ENCODE measurements at regions not wholly inside any gene's neighbourhood (a gene's known extent, or its start where the extent isn't known, plus 50 kb on each side); places are given as distances from the start of the nearest gene placed in this dataset.

- H3K36me3 ChIP-seq = no peaks in the 10 kb centered on the region
- TF ChIP-seq, protein P1, sequence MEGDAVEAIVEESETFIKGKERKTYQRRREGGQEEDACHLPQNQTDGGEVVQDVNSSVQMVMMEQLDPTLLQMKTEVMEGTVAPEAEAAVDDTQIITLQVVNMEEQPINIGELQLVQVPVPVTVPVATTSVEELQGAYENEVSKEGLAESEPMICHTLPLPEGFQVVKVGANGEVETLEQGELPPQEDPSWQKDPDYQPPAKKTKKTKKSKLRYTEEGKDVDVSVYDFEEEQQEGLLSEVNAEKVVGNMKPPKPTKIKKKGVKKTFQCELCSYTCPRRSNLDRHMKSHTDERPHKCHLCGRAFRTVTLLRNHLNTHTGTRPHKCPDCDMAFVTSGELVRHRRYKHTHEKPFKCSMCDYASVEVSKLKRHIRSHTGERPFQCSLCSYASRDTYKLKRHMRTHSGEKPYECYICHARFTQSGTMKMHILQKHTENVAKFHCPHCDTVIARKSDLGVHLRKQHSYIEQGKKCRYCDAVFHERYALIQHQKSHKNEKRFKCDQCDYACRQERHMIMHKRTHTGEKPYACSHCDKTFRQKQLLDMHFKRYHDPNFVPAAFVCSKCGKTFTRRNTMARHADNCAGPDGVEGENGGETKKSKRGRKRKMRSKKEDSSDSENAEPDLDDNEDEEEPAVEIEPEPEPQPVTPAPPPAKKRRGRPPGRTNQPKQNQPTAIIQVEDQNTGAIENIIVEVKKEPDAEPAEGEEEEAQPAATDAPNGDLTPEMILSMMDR (IDR thresholded peaks at IDR 0.05) = no peak
- no peaks in the 10 kb centered on the region for H3K9me3 ChIP-seq
- DNase-seq (no peak), ATAC-seq (no peak)
- H3K4me1 ChIP-seq = no peaks in the 10 kb centered on the region
- intact Hi-C loops (cut with DNase I) = no loop called here
- no peaks in the 10 kb centered on the region for H3K27me3 ChIP-seq
- no peak overlapping the region for H3K27ac ChIP-seq
- no peak overlapping the region for H3K4me3 ChIP-seq
Measured at GRCh38 chr19:29395734-29396414, 129.9 kb upstream of the VSTM2B start.

DNA sequence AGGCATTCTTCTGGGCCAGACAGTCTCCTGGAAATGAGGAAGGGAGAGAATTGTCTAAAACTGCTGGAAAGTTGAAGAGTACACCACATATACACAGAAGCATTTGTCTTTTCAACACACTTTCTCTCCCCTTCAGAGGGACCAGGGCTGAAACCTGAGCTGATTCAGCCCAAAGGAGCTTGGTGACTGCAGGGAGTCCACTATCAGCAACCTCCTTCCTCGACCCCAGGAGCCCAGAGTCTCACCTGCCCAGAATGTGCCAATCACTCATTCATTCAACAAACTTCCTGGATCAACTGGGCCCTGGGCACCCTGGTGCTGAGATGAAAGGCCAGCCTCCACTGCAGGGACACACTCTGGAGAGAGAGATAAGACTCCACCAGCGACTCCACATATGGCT, 128.9 kb upstream of the VSTM2B start:
- Histone ChIP-seq H3K4me1 (no peaks in the 10 kb centered on the region), H3K9me3 (no peaks in the 10 kb centered on the region), H3K4me3 (no peak overlapping the region), H3K27me3 (peaks cover 4% of the 10 kb centered on the region), H3K36me3 (no peaks in the 10 kb centered on the region), H3K27ac (no peak overlapping the region)
- TF ChIP-seq, protein P1 (IDR thresholded peaks at IDR 0.05) = no peak
- intact Hi-C loops (cut with DNase I) = no loop called here
- ATAC-seq (no peak), DNase-seq (no peak)

- intact Hi-C loops (cut with DNase I) = no loop called here
- Histone ChIP-seq H3K27ac (no peak overlapping the region), H3K9me3 (no peaks in the 10 kb centered on the region), H3K27me3 (peaks cover 4% of the 10 kb centered on the region), H3K4me3 (no peak overlapping the region), H3K36me3 (no peaks in the 10 kb centered on the region), H3K4me1 (no peaks in the 10 kb centered on the region)
- TF ChIP-seq, protein P1 (IDR thresholded peaks at IDR 0.05) = no peak
- DNase-seq (no peak), ATAC-seq (no peak)
Measured at GRCh38 chr19:29397748-29398147, 128.0 kb upstream of the VSTM2B start.

- no peak for DNase-seq
- TF ChIP-seq, protein P1 (IDR thresholded peaks at IDR 0.05) = no peak
- Histone ChIP-seq H3K27ac (no peak overlapping the region), H3K9me3 (no peaks in the 10 kb centered on the region), H3K36me3 (no peaks in the 10 kb centered on the region), H3K27me3 (peaks cover 4% of the 10 kb centered on the region), H3K4me3 (no peak overlapping the region), H3K4me1 (peaks cover 2% of the 10 kb centered on the region)
- intact Hi-C loops (cut with DNase I) = no loop called here
- ATAC-seq = no peak
Measured at GRCh38 chr19:29399804-29400203, 126.0 kb upstream of the VSTM2B start.

- DNase-seq (no peak), ATAC-seq (no peak)
- no peaks in the 10 kb centered on the region for H3K9me3 ChIP-seq
- H3K36me3 ChIP-seq = no peaks in the 10 kb centered on the region
- no peak overlapping the region for H3K4me3 ChIP-seq
- intact Hi-C loops (cut with DNase I) = no loop called here
- peaks cover 3% of the 10 kb centered on the region for H3K4me1 ChIP-seq
- H3K27ac ChIP-seq = no peak overlapping the region
- TF ChIP-seq, protein P1 (IDR thresholded peaks at IDR 0.05) = no peak
- H3K27me3 ChIP-seq = peaks cover 4% of the 10 kb centered on the region
Measured at GRCh38 chr19:29400917-29401711, 124.7 kb upstream of the VSTM2B start.
